ENCODE measurements at regions not wholly inside any gene's neighbourhood (a gene's known extent, or its start where the extent isn't known, plus 50 kb on each side); places are given as distances from the start of the nearest gene placed in this dataset.

DNA sequence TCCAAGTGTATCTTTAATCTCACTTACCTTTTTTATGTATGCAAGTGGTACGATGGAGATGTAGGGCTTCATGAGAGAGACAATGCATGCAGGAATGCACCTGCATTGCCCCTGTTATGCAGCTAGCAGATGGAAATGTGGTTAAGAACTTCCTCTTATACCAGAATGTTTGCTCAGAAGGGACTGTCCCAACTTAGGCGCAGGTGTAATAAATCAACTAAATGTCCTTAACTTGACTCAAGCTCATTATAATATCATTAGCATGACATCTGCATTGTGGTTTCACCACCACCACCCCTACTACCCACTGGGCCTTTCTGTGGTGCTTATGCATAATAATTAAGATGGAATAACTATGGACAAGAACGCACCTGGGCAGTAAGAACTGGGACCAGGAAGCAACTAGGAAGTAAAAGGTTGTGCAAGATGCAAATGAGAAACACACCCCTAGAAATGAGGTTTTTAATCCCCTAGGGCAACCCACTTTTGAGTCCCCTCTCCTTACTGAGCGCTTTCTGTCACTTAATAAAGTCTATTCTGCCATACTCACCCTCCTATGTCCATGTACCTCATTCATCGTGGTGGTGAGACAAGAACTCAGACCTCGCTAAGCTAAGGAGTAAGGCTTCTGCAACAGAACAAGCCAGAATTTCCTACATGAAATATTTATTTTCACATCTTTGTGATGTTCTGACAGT, 1103.3 kb upstream of the B3GALT2 start:
- no peak for DNase-seq

DNA sequence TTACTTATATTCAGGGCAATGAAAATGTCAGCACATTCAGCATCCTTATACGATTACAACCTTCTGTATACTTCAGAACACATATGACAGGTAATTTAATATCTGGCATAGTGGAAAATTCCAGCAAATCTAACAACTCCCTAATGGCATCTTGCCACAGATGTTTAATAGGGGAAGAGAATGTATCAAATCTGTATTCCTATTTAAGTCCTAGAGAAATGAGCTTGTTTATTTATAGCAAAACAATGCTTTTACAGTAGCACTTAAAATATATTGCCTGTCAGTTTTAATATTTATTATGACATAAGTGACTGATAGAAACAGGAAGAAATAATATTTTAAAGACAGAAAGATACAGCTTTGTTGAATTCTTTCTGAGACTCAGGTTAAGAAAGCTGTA, 1101.8 kb upstream of the B3GALT2 start:
- DNase-seq: no peak

DNA sequence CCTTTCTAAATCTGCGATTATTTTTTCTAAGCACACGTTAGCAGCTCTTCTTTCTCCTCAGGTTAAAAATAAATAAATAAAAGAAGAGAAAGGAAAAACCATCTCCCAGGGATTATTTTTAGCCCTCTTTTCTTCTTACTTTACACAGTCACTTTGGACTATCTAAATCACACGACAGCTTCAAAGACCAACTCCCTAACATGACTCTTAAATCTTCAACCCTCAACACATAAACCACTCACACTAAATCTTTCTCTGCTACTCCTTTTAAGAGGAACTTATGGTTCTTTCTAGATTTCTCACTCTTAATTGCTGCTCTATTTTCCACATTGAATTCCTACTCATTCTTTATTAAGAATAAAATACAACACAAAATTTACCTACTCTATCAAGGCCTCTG, 1095.0 kb upstream of the B3GALT2 start:
- no peak for DNase-seq

DNA sequence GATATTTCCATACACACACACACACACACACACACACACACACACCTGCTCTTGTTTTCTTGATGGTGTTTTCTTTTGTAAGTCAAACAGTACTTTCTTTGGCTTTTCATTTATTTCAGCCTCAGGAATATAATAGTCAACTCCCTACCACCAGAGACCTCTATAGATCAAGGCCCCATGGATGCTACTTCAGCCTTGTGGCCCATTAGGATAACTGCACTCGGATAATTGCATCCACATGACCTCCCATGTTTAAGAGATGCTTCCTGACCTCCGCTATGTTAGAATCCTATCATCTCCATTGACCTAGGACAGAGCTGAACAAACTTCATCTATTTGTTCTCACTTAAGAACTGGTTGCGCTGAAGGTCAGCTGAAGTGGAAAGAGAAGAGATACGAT, 1094.0 kb upstream of the B3GALT2 start:
- no peak for DNase-seq

DNA sequence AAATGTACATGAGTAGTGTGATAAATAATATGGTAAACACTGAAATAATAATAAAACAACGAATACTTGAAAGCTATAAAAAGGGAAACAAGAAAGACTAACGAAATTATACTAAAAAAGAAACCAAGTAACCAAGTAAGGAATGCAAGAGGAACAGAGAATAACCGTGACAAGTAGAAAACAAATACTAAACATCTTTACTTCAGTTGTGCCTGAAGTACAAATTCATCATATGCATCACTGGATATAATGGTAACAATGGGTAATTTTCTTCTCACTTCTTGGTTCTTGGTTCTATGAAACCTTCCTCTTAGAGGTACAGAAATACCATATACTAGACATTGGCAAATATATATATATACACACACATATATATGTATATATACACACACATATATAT, 1093.6 kb upstream of the B3GALT2 start:
- no peak for DNase-seq

DNA sequence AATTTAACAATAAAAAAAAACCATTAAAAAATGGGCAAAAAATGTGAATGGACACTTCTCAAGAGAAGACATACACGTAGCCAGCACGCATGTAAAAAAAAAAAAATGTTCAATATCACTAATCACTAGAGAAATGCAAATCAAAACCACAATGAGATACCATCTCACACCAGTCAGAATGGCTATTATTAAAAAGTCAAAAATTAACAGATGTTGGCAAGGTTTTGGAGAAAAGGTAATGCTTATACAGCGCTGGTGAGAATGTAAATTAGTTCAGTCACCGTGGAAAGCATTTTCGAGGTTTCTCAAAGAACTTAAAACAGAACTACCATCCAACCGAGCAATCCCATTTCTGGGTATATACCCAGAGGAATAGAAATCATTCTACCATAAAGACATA, 1091.5 kb upstream of the B3GALT2 start:
- no peak for DNase-seq

DNA sequence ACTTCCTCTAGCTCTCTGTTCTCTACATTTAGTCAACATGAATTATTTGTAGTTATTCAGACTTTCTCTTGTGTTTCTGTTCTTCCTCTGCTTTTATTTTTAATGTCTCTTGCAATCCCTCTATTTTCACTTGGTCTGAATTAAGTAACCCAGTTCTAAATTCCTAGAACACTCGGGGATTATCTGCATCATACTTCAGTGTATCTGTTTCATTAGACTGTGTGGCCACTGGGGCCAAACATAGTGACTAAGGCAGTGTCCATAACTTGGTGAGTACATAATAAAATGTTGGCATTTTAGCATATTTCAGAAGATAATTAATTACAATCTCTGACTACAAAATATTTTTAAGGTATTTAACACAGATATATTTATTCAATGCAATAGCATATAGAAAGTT, 1087.2 kb upstream of the B3GALT2 start:
- DNase-seq: no peak

DNA sequence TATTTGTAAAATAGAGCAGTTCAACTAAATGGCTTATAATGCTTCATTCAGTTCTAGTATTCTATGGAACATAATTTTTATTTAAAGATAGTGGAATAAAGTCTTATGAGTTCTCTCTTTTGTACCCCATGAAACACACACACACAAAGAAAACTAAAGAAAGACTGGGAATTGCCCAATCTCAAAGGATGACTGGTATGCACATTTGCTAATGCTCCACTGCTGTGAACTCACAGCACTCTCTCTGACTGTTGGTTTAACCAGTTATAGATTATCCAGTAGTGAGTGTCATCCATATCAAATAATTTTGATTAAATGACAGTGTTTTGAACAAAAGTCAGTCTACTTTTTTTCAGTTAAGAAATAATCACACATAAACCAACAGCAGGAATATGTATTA, 1082.4 kb upstream of the B3GALT2 start:
- no peak for DNase-seq

DNA sequence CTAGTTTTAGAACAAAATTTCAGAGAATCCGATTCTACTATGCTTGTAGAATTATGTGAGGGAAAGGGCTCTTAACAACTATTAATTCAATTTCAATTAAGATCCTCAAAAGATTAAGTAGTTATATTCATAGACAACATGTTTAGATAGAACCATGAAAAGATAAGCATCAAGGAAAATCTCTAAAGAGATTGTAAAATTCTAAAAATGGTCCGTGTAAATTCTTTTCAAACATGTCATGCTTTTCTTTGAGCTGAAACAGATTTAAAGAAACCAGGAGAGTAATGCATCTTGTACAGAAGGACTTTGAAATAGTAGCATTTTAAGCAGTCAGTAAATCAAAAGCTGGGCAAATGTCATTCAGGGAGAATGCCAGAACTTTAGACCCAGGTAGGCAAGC, 1080.6 kb upstream of the B3GALT2 start:
- DNase-seq: no peak

DNA sequence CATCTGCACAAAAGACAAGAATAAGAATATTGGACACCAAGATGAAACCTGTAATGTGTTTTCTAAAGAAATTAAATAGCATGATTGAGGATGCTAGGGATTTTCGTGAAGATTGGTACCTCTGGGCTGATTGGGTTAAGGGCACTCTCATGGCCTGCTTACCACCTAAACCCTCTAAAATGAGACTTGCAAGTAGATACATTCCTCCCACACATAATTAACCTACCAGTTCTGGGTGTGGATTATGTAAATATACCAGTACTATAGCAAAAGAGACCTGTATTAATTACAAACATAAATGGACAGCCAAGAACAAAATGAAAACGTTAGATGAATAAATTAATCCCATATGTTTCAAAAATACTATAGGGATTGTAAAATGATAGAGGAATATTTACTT, 1069.6 kb upstream of the B3GALT2 start:
- DNase-seq: no peak

DNA sequence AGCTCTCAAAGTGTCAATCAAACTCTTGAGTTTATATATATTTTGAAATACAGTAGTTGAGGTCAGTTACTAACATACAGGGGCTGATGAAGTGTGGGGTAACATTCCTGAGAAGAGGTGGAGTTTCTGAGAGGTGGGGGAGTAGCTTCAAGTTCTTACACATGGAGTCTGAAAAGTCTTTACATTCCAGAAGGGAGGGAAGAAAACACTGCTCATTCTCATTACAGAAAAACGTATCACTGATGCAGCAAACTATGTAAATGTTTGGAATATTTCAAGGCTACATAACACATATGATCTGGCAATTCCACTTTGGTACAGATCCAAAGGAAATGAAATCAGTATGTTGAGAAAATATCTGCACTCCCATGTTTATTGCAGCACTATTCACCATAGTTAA, 1065.8 kb upstream of the B3GALT2 start:
- no peak for DNase-seq

DNA sequence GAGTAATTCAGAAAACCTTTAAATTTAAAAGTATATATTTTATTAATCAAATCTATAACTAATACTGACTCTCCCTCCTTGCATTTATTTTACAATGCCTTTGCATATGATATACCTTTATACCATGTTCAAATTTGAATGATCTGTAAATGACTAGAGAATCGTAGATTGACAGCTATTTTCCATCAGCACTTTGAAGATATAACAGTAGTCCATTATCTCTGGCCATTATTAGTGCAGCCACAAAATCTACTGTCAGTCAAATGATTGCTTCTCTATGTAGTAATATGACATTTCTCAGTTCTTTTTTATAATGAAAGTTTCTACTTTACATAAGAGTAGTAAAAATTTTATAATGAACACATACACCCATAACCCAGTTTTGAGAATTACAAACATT, 1054.8 kb upstream of the B3GALT2 start:
- DNase-seq: no peak

DNA sequence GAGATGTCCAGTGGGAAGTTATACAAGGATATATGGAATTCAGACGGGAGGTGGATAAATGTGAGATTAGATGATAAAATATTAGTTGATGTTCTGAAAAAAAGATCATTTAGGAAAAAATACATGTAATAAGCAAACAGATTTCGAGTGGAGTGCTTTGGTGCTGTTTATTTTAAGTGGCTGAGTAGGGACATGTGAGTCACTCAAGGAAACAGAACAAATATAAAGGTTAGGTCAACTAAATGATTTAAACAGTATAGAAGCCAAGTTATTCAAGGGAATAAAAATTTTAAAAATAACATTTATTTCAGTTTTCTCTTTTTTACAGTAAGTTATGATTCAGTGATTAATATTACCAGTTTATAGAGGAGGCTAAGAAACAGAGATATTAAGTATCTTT, 1046.7 kb upstream of the B3GALT2 start:
- no peak for DNase-seq

DNA sequence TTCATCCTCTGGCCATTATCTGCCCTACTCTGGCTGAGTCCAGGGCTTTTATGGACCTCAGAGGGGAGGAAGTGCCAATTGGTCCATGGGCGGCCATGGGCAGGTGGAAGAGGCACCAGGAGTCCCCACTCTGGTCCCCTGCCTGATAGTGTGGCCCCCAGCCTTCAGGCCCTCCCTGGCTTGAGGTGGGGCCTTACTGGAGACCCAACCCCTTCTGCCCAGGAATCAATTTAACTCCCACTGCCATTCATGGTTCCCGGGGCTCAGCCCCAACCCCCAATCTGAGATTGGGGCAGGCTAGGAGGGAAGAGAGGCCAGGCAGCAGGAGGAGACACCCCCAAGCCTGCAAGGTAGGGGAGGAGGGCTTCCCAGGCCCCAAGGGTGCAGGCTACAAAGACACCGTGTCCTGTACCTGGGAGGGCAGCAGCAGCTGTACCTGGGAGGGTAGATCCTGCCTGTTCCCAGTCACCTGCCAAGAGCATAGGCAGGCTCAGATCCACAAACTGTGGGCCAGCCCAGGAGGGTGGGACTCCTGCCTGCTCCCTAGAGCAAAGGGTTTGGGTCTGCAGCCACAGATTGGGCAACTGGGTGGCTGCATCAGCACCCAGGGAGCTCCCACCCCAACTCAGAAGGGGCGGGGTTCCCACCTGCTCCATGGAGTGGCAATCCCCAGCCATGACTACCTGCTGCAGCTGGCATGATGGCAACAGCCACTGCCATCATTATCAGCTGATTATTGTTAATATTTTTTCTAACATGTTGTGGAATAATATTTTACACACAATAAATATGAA, 1044.1 kb upstream of the B3GALT2 start:
- DNase-seq: no peak

DNA sequence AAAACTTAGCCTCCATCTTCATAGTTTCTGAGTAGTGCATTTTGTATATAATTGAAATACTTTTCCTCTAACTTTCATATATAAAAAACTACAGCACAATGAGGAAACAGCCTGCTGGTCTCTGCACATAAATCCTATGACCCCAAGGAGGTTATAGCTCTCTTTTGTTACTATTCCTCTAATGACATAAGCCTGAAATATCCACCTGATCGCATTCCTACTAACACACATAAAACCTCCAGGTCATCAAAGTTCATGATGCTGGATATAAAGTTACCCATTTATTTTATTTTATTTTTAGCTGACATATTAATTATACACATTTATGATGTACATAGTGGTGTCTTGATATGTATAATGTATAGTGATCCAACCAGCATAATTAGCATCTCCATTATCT, 1042.0 kb upstream of the B3GALT2 start:
- DNase-seq: no peak

DNA sequence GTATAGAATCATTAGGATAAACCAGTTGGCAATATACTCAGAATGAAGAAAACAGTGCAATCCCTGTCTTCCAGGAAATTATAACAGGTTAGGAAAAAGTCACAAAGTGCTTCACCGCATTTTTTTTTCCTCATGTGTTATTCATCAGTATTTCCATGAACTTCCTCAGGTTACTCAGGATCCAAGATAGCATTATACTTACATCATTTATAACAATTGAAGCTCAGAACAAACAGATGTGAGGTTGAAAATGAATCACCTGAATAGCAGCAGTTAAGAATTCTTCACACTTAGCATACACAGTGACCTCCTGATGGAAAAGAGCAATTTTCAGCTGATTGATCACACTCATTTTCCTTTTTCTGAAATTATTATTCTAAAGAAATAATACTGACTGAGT, 1040.7 kb upstream of the B3GALT2 start:
- DNase-seq: no peak

DNA sequence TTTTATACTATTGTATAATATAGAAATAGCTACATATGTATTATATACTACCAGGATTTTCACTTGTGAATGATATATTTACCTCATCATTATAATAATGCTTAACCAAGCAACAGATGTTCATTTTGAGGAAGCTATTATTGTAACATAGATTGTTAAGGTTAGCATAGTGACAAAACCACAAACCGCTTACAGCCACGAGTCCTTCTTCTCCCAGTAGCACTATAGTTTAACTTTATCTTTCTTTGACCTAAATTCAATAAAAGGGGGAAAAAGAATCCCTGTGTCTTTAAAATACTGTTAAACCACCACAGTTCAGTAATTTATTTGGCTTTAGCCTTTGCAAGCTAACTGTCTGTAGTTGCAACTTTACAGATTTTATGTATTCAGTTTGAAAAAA, 1039.4 kb upstream of the B3GALT2 start:
- no peak for DNase-seq

DNA sequence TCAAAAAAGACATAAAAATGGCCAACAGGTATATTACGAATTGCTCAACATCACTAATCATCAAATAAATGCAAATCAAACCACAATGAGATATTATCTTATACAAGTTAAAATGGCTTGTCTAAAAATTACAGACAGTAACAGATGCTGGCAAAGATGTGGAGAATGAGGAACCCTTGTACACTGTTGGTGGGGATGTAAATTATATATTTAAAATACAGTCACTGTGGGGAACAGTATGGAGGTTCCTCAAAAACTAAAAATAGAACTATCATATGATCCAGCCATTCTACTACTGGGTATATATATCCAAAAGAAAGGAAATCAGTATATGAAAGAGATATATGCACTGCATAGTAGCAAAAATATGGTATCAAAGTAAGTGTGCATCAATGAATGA, 1037.2 kb upstream of the B3GALT2 start:
- DNase-seq: no peak

DNA sequence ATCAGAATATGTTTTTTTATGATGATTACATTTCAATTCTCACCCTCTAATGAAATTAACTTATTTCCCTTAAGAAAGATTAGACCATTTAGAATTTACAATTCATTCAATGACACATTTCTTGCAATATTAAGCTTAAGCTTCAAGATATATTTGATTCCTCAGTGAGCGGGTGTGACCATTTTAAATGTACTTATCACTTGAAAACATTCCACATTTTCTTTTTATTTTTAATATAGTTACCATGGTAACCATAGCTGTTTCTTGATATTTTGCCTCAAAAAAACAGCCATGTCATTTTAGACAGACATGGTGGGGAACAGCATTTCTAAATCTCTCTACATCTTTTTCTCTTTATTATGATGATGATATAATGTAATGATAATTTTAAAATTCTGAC, 1029.0 kb upstream of the B3GALT2 start:
- no peak for DNase-seq

DNA sequence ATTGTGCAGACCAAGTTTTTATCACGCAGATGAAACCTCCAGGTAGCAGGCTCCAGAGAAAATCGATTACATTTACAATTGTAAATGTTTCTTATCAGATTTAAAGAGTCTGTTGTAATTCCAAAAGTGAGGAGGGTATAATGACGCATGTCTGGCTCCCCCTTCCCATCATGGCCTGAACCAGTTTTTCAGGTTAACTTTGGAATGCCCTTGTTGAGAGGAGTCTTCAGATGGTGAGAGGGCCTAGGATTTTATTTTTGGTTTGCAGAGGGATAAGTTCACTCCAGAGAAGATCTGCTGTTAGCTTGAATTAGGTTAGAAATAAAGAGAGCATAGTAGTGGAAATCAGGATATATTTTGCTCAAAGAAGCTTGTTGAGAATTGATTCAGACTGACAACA, 1028.3 kb upstream of the B3GALT2 start:
- DNase-seq: no peak

DNA sequence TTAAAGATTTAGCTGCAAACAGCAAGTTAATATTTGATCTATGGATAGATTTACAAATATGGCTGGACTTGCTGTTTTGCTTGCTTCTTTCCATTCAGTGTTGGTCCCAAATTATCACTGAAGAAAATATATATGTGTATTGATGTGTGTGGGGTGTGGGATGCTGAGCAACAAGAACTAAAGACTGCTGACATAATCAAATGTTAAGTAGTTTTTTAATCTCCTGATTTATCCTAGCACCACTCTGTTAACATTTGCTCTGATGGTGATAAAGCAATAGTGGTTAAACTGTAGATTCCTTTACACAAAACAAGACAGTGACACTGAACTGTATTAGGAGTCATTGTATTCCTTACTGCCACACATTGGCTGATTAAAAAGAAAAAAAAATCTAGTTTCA, 1023.5 kb upstream of the B3GALT2 start:
- no peak for DNase-seq

DNA sequence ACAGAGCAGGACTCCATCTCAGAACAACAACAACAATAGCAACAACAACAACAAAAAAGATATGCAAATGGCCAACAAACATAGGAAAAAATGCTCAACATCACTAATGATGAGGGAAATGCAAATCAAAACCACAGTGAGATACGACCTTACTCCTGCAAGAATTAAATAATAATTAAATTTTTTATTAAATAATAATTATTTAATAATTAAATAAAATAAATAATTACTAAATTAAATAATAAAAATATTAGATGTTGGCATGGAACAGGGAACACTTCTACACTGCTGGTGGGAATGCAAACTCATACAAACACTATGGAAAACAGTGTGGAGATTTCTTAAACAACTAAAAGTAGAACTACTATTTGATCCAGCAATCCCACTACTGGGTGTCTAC, 1022.3 kb upstream of the B3GALT2 start:
- DNase-seq: no peak

DNA sequence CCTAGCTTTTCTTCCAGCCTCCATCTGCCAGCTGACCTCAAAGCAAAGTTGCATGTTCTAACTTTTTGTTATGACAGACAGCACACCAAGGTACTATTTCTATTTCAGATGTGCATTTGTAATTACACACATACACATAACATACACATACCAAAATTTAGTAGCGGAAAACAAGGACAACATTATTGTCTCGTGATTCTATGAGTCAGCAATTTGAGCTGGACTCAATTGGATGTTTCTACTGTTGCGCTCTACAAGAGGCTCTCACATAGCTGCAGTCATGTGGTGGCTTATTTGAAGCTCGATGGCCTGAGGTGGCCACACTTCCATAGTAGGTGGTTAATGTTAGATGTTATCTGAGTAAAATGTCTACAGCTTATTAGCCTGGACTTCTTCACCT, 1010.1 kb upstream of the B3GALT2 start:
- DNase-seq: no peak

DNA sequence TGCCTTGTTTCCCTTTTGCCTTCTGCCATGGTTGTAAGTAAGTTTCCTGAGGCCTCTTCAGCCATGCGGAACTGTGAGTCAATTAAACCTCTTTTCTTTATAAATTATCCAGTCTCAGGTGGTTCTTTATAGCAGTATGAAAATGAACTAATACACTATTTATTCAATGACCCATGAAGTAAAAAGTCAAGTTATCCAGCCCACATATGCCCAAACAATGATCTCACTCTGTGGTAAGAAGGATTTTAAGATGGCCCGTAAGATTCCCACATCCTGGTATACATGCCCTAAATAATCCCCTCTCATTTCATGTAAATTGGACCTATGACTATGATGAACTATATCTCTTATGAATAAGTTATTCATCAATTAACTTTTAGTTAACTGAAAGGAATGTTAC, 1008.3 kb upstream of the B3GALT2 start:
- DNase-seq: no peak

DNA sequence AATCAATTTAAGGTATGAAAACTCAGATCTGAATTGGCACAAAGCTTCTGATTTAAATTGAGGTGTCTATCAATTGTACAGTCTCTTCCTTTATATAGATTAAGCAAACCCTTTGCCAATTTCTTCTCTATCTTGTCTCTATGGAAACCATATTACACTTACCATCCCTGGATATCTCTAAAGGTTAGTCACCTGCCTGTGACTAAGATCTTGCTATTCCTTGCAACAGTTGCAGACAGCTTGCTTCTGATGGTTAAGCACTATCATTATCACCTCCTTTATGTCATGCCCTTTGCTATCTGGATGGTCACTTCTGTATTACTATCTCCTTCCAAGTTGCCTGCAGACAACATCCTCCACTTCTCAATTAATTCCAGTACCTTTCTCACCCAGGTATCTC, 998.6 kb upstream of the B3GALT2 start:
- DNase-seq: no peak
